ENCODE measurements at regions not wholly inside any gene's neighbourhood (a gene's known extent, or its start where the extent isn't known, plus 50 kb on each side); places are given as distances from the start of the nearest gene placed in this dataset.

DNA sequence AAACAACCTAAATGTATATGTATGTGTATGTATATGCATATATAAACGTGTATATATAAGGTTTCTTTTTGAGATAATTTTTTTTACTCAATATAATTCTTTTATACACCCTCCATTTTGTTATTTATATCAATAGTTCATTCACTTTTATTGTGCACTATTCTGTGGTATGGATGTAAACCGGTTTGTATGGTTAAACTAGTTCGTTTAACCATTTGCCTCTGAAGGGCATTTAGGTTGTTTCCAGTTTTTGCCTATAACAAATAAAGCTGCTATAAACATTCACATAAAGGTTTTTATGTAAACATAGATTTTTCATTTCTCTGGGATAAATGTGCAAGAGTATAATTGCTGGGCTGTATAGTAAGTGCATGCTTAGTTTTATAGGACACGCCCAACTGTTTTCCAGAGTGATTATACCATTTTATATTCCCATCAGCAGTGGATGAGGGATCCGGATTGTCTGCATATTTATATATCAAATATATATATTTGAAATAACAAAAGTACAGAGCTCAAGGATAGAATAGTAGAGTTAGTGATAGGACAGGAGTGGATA lies 380.3 kb downstream of the TSHZ3 start:
- TF ChIP-seq, protein P1, sequence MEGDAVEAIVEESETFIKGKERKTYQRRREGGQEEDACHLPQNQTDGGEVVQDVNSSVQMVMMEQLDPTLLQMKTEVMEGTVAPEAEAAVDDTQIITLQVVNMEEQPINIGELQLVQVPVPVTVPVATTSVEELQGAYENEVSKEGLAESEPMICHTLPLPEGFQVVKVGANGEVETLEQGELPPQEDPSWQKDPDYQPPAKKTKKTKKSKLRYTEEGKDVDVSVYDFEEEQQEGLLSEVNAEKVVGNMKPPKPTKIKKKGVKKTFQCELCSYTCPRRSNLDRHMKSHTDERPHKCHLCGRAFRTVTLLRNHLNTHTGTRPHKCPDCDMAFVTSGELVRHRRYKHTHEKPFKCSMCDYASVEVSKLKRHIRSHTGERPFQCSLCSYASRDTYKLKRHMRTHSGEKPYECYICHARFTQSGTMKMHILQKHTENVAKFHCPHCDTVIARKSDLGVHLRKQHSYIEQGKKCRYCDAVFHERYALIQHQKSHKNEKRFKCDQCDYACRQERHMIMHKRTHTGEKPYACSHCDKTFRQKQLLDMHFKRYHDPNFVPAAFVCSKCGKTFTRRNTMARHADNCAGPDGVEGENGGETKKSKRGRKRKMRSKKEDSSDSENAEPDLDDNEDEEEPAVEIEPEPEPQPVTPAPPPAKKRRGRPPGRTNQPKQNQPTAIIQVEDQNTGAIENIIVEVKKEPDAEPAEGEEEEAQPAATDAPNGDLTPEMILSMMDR (IDR thresholded peaks at IDR 0.05) = no peak
- TF ChIP-seq, protein P2, sequence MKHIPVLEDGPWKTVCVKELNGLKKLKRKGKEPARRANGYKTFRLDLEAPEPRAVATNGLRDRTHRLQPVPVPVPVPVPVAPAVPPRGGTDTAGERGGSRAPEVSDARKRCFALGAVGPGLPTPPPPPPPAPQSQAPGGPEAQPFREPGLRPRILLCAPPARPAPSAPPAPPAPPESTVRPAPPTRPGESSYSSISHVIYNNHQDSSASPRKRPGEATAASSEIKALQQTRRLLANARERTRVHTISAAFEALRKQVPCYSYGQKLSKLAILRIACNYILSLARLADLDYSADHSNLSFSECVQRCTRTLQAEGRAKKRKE (CRISPR knock-in tag; IDR thresholded peaks at IDR 0.05; ENCODE audit: low read depth) = no peak
- TF ChIP-seq JUN (IDR thresholded peaks at IDR 0.05) = no peak
- TF ChIP-seq, protein P3, sequence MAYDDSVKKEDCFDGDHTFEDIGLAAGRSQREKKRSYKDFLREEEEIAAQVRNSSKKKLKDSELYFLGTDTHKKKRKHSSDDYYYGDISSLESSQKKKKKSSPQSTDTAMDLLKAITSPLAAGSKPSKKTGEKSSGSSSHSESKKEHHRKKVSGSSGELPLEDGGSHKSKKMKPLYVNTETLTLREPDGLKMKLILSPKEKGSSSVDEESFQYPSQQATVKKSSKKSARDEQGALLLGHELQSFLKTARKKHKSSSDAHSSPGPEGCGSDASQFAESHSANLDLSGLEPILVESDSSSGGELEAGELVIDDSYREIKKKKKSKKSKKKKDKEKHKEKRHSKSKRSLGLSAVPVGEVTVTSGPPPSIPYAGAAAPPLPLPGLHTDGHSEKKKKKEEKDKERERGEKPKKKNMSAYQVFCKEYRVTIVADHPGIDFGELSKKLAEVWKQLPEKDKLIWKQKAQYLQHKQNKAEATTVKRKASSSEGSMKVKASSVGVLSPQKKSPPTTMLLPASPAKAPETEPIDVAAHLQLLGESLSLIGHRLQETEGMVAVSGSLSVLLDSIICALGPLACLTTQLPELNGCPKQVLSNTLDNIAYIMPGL (CRISPR knock-in tag; IDR thresholded peaks at IDR 0.05; ENCODE audit: borderline replicate concordance) = no peak
- TF ChIP-seq EP300 (IDR thresholded peaks at IDR 0.05) = no peak
